H1 (cell line): ENCODE measurements at regions not wholly inside any gene's neighbourhood (a gene's known extent, or its start where the extent isn't known, plus 50 kb on each side); places are given as distances from the start of the nearest gene placed in this dataset.

Experiments used
- CHD2 ChIP-seq: IDR thresholded peaks from 2 replicates; pipeline ENCODE4 v1.6.1; 2012; ENCODE audit warnings: low read length, improper control_type of control experiment
- EZH2 ChIP-seq: fragments of 200-600 bp; sonication (generic); IDR thresholded peaks from 2 replicates; pipeline ENCODE4 v1.7.1; 2012; ENCODE audit warnings: low read depth, mild to moderate bottlenecking, moderate library complexity, low read length, inconsistent platforms; ENCODE audit not compliant: severe bottlenecking
- HDAC2 ChIP-seq, 2 experiments: fragments of 300-600 bp in 1 of 2; sonication (generic) in 1 of 2; IDR thresholded peaks; 2 replicates each; pipeline ENCODE4 v1.6.1; 2011 to 2012; ENCODE audit warnings: low read depth in 2 of 2, low read length in 2 of 2, mild to moderate bottlenecking in 2 of 2, moderate library complexity in 2 of 2, borderline replicate concordance in 1 of 2, inconsistent platforms in 1 of 2
- RNF2 ChIP-seq: fragments of 200-900, 300-1000 bp; sonication (generic); IDR thresholded peaks from 2 replicates; pipeline ENCODE4 v1.7.1; 2016; ENCODE audit warnings: borderline replicate concordance, low read depth, mild to moderate bottlenecking, antibody characterized with exemption, low read length; ENCODE audit not compliant: poor library complexity, severe bottlenecking; ENCODE audit errors: missing control alignments

DNA sequence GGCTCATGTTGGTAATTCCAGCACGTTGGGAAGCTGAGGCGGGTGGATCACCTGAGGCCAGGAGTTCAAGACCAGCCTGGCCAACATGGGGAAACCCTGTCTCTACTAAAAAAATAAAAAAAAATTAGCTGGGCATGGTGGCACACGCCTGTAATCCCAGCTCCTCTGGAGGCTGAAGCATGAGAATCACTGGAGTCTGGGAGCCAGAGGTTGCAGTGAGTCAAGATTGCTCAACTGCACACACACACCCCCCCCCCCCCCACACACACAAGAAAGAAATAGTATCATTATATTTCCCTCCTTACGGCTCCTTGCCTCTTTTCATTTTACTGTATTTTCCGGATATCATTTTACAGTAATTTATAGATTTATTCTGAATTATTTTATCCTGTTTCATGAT, 963.1 kb upstream of the GOT2 start (continued):
- TF ChIP-seq RNF2, result no peak
- TF ChIP-seq CHD2, result no peak
- no peak for TF ChIP-seq EZH2
- no peak for TF ChIP-seq HDAC2 (IDR thresholded peaks at IDR 0.05; ENCODE audit: borderline replicate concordance in 1 of 2, low read depth in 2 of 2, low read length in 2 of 2)
- TF ChIP-seq, all 59 proteins: peak for 0
